Tibial nerve (tissue), 4 donors: ENCODE measurements at regions not wholly inside any gene's neighbourhood (a gene's known extent, or its start where the extent isn't known, plus 50 kb on each side); places are given as distances from the start of the nearest gene placed in this dataset.

ENCODE experiments used
- CTCF ChIP-seq, 5 experiments: fragments of 200-600 bp in 3 of 5; fragments of 450-650 bp in 2 of 5; sonication (generic) in 3 of 5; IDR thresholded peaks; one replicate each; pipeline ENCODE4 v1.5.1; 2016 to 2019; ENCODE audit warnings: antibody characterized with exemption in 5 of 5, mild to moderate bottlenecking in 3 of 5, moderate library complexity in 2 of 5
- EP300 ChIP-seq, 2 donors: sonication (generic); formaldehyde crosslinking; IDR thresholded peaks; one replicate each; pipeline ENCODE4 v1.6.1; 2017; ENCODE audit warnings: antibody characterized with exemption in 2 of 2, mild to moderate bottlenecking in 1 of 2
- POLR2A ChIP-seq, 2 donors: fragments of 450-650 bp; IDR thresholded peaks; one replicate each; pipeline ENCODE4 v1.6.1; 2017; ENCODE audit warnings: antibody characterized with exemption in 2 of 2, mild to moderate bottlenecking in 2 of 2, moderate library complexity in 2 of 2

- no peak for TF ChIP-seq CTCF (IDR thresholded peaks at IDR 0.05)
- no peak for TF ChIP-seq POLR2A (IDR thresholded peaks at IDR 0.05)
- no peak for TF ChIP-seq EP300 (IDR thresholded peaks at IDR 0.05)
Measured at GRCh38 chr6:144840619-144841018, 555.5 kb downstream of the UTRN start.
